H1 (cell line): ENCODE measurements at regions not wholly inside any gene's neighbourhood (a gene's known extent, or its start where the extent isn't known, plus 50 kb on each side); places are given as distances from the start of the nearest gene placed in this dataset.

Source experiments
- EGR1 ChIP-seq: IDR thresholded peaks from 2 replicates; pipeline ENCODE4 v1.6.1; 2011; ENCODE audit warnings: low read depth, low read length, borderline replicate concordance
- SUZ12 ChIP-seq: fragments of 200-600 bp; sonication (generic); IDR thresholded peaks from 2 replicates; pipeline ENCODE4 v1.6.1; 2012; ENCODE audit warnings: mild to moderate bottlenecking, inconsistent platforms, low read length, moderate library complexity, mixed read lengths

- TF ChIP-seq EGR1: no peak
- TF ChIP-seq SUZ12: no peak
These were observed 662.6 kb upstream of the TEX47 start for GRCh38 chr7:89458114-89458513.
